GM12874 (cell line): ENCODE measurements at regions not wholly inside any gene's neighbourhood (a gene's known extent, or its start where the extent isn't known, plus 50 kb on each side); places are given as distances from the start of the nearest gene placed in this dataset.

ENCODE experiments used
- CTCF ChIP-seq: IDR thresholded peaks from 2 replicates; pipeline ENCODE4 v1.5.1; 2011; ENCODE audit warnings: low read depth, mild to moderate bottlenecking, control low read depth, low read length, moderate library complexity; ENCODE audit not compliant: insufficient read depth

- TF ChIP-seq CTCF, result no peak
These were observed 582.6 kb downstream of the SOX6 start for GRCh38 chr11:15773476-15774387.

- no peak for TF ChIP-seq CTCF
These were observed 581.9 kb downstream of the SOX6 start for GRCh38 chr11:15774388-15774939.

GRCh38 chr11:15775015-15775541, 581.3 kb downstream of the SOX6 start:
- no peak for TF ChIP-seq CTCF

- TF ChIP-seq CTCF, result no peak
These were observed 580.5 kb downstream of the SOX6 start for GRCh38 chr11:15775797-15776196.

GRCh38 chr11:15776366-15776765, 580.0 kb downstream of the SOX6 start:
- no peak for TF ChIP-seq CTCF

GRCh38 chr11:15779518-15779917, 576.8 kb downstream of the SOX6 start:
- no peak for TF ChIP-seq CTCF

GRCh38 chr11:15780382-15780781, 576.0 kb downstream of the SOX6 start:
- no peak for TF ChIP-seq CTCF
